ENCODE measurements at regions not wholly inside any gene's neighbourhood (a gene's known extent, or its start where the extent isn't known, plus 50 kb on each side); places are given as distances from the start of the nearest gene placed in this dataset.

GRCh38 chr6:25064006-25064405 lies 128.2 kb upstream of the RIPOR2 start:
- TF ChIP-seq SIN3A (conservative IDR thresholded peaks at IDR 0.05 in 1 of 2, IDR thresholded peaks at IDR 0.05 in 1 of 2; ENCODE audit: low read depth in 1 of 2, low read length in 2 of 2) (no peak), POLR2A (IDR thresholded peaks at IDR 0.05; ENCODE audit: control extremely low read depth in 1 of 2, low read depth in 2 of 2, low read length in 2 of 2) (no peak), CTCF (IDR thresholded peaks at IDR 0.05; ENCODE audit: control extremely low read depth in 1 of 3, insufficient read depth in 1 of 3, low read depth in 1 of 3, low read length in 3 of 3) (no peak)

All from H1 (cell line).